Body of pancreas (tissue), 4 donors: ENCODE measurements at regions not wholly inside any gene's neighbourhood (a gene's known extent, or its start where the extent isn't known, plus 50 kb on each side); places are given as distances from the start of the nearest gene placed in this dataset.

Experiments
- POLR2A ChIP-seq, 3 donors: fragments of 450-650 bp; IDR thresholded peaks; one replicate each; pipeline ENCODE4 v1.6.1; 2016; ENCODE audit warnings: antibody characterized with exemption in 3 of 3, mild to moderate bottlenecking in 2 of 3
- TF ChIP-seq, protein P1 (sequence below), 7 experiments: fragments of 450-650 bp in 4 of 7; fragments of 200-600 bp in 3 of 7; sonication (generic) in 3 of 7; IDR thresholded peaks; one replicate each; pipeline ENCODE4 v1.5.1; 2016 to 2019; ENCODE audit warnings: antibody characterized with exemption in 7 of 7

- TF ChIP-seq, protein P1, sequence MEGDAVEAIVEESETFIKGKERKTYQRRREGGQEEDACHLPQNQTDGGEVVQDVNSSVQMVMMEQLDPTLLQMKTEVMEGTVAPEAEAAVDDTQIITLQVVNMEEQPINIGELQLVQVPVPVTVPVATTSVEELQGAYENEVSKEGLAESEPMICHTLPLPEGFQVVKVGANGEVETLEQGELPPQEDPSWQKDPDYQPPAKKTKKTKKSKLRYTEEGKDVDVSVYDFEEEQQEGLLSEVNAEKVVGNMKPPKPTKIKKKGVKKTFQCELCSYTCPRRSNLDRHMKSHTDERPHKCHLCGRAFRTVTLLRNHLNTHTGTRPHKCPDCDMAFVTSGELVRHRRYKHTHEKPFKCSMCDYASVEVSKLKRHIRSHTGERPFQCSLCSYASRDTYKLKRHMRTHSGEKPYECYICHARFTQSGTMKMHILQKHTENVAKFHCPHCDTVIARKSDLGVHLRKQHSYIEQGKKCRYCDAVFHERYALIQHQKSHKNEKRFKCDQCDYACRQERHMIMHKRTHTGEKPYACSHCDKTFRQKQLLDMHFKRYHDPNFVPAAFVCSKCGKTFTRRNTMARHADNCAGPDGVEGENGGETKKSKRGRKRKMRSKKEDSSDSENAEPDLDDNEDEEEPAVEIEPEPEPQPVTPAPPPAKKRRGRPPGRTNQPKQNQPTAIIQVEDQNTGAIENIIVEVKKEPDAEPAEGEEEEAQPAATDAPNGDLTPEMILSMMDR (IDR thresholded peaks at IDR 0.05): no peak
- TF ChIP-seq POLR2A (IDR thresholded peaks at IDR 0.05): no peak
These were observed 177.7 kb upstream of the TWIST2 start for GRCh38 chr2:238670111-238670585.
